ENCODE measurements at regions not wholly inside any gene's neighbourhood (a gene's known extent, or its start where the extent isn't known, plus 50 kb on each side); places are given as distances from the start of the nearest gene placed in this dataset.
"Not testable (repeated sequence)": the region's sequence is repeated elsewhere in the genome, so short reads cannot be mapped to it uniquely, and the experiment has no call there.

DNA sequence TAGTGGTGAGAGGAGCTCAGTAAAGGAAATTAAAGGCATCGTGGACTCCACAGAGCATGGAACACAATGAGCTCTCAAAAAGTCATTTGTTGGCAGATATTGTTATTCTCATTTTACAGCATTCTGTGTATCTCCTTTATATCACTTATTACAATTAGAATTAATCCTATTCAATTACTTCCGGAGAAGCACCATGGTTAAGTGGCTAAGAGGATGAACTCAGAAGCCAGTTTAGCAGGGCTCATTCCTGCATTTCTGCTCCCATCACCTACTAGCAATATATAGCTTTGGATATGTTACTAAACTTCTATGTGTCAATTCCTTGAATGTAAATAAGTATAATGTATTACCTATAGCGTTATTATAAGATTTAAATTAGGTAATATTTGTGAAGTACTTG is 683.3 kb downstream of the IRS1 start:
- DNase-seq: no peak

DNA sequence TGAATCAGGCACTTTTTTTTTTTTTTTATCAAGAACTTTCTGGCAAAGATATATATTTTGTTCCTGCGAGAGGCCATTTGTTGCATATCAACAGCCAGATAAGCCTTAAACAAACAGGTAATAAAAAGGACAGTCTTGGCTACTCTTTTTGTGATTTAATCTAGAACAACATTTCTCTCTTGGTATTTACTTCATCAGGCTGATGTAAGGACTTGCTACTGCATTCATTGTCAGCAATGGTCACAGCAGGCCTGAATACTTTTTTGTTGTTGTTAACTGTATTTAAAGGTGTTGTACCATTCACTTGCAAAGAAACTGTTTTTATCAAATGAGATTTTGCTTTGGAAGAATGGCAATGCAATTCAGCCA is 683.8 kb downstream of the IRS1 start:
- no peak for DNase-seq

DNA sequence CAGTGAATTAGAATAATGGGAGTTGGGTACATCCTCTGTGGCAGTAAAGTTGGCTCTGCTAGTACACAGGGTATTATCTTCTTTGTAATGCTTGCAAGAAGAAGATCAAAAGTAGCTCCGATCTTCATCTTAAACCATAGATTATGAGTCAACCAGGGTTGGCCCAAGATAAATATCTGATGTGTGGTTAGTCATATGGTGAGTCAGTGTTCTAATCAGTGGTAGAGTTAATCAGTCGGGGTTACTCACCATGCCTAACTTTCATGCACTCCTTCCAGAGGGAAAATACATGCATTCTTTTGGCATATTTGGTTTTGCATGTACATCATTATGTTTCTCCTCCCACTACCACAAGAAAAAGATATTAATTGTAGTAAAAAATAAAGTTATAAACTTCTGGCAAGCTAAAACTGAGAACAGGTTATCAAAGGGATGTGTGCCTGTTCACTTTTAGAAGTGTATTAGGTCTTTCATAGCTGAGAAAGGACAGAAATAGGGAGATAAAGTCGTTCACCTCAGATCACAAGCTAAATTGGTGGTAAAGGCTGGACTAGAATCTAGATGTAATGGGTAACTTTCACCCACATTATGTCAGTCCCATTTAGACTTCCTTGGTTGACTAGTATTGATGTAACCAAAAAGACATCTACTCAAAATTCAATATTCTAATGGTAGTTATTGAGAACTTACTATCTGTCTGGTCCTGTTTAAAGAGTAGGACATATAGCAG is 684.4 kb downstream of the IRS1 start:
- DNase-seq: no peak

DNA sequence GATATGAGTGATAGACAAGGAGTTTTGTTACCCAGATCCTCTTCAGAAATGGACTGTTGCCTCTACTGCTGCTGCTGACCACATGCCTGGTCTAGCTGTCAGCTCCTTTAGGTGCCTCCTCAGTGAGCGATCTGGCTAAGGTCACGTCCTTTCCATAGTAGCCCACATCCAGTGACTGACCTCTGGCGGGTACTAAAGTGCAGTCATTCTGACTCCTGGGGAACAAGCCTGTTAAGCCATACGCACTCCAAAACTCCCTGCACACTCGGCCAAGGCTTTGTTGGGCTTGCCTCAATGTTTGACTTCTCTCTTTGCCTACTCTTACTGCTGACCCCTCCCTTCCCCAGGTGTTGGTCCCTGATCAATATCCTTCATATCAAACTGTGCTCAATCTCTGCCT is 685.2 kb downstream of the IRS1 start:
- DNase-seq: no peak

DNA sequence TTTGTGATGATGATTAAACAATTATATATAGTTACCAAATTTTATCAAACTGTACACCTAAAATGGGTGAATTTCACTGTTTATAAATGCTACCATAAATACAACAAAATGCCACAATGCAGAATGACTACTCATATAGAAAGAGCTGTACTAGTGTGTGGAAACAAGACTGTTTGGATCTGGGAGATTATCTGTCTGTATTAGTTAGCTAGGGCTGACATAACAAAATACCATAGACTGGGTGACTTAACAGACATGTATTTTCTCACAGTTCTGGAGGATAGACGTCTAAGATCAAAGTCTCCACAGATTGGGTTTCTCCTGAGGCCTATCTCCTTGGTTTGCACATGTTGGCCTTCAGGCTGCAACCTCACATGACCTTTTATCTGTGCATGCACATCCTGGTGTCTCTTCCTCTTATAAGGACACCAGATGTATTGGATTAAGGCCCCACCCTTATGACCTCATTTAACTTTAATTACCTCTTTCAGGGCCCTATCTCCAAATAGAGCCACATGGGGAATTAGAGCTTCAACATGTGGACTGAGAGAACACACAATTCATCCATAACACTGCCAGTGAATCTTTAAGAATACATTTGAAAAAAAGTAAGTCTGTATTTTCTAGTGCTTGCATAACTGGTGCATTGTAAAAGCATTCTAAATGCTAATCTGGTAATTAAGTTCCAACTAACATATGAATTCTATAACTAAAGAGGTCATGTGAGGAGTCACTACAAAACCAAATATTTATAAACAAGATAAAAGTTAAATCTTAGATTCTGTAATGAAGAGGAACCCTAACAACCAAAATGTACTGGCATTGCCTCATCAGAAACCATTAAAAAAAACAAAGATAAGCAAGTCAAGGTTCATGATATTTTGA is 699.6 kb downstream of the NYAP2 start:
- DNase-seq: no peak

DNA sequence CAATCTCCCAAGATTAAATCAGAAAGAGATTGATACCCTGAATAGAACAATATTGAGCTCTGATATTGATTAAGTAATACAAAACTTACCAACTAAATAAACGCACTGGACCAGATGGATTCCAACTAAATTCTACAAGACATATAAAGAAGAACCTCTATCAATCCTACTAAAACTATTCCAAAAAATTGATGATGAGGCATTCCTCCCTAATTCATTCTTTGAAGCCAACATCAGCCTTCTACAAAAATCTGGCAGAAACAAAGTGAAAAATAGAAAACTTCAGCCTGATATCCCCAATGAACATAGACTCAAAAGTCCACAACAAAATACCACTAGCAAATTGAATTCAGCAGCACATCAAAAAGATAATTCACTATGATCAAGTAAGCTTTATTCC is 695.5 kb downstream of the NYAP2 start:
- DNase-seq: no peak

DNA sequence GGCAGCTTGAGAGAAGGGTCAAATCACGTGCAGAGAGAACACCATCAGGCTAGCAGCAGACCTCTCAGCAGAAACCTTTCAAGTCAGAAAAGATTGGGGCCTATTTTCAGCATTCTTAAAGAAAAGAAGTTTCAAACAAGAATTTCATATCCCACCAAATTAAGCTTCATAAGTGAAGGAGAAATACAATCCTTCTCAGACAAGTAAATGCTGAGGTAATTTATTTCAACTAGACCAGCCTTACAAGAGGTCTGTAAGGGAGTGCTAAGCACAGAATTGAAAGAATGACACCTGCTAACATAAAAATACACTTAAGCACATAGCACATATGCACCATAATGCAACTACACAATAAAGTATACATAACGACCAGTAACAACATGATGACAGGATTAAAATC is 693.9 kb downstream of the NYAP2 start:
- no peak for DNase-seq

DNA sequence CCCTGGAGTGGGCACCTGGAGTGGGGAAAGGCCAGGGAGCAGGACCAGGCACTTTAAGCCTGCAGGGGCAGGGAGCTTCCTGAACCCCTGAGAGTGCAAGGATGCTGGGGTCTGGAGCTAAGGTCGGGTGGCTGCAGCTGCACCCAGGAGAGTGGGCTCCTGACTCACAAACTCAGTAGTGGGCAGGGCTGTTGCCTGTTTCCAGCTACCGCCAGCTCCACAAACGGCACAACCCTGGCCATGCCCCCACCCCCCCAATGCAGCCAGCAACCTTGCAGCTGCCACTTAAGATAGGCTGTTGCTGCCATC is 688.8 kb downstream of the NYAP2 start:
- no peak for DNase-seq

DNA sequence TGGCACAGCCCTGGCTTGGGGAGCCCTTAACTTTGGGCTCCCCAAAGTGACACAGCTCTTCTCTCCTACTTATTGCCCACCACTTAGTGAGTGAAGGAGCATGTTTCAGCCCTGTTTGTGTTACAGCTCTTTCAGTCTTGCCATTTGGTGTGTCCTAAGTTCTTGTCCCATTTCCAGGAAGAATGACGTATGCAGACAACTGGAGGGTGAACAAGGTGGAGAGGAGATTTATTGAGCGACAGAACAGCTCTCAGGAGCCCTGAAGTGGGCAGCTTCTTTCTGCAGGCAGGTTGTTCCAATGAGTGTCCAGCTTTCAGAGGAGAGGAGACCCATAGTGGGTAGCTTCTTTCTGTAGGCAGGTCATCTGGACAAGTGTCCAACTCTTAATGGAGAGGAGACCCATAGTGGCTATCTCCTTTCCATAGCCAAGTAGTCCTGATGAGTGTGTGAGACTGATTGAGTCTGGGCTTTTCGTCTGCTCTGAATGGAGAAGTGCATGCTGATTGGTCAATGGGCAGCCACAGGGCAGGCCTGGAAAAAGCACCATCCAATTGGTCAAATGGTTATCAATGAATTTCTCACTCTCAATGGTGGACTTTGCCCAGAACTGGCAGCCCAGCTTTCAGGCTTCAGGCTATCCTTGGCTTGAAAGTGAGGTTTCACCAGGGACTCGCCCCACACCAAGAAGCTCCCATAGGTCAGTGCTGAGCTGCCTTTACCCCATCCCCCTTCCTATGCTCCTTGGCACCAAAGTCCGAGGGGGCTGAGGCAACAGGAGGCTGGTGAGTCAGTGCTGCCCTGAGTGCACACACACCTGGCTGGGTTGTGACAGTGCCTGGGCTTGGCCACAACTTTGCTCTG is 688.2 kb downstream of the NYAP2 start:
- DNase-seq: no peak

DNA sequence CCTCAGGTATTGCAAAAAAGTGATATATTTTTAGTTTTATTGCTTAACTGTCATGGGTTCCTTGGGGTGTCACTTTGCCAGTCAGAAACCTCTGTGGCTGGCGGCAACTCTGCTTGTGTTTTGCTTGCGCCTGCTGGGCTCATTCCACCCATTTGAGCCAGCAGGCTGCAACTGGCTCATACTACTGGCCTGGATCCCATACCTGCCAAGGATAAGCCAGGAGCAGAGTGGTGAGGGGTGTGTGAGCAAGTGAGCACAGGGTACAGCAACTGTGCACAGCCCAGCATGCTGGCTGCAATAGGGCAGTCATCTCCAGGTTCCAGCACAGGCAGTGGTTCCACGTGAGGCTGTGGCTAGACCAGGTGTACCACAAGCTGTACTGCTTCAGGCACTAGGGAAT is 687.5 kb downstream of the NYAP2 start:
- DNase-seq: no peak

DNA sequence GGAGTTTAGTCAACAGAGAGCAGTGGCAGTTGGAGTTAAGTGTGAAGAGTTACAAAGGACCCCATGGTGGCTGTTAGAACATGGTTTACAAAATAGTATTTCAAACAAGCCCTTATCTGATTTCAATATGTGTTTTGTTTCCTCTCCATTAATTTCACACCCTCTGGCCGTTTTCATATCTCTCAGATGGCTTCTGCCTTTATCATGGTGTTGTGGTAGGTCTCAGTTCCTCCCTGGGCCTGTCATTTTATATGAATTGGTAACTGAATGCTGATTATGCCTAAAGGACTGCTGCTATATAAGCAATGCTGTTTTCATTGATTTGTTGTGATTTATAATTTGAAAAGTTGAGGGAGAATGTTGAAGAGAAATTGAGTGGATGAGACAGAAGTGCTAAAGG is 686.7 kb downstream of the NYAP2 start:
- DNase-seq: no peak

DNA sequence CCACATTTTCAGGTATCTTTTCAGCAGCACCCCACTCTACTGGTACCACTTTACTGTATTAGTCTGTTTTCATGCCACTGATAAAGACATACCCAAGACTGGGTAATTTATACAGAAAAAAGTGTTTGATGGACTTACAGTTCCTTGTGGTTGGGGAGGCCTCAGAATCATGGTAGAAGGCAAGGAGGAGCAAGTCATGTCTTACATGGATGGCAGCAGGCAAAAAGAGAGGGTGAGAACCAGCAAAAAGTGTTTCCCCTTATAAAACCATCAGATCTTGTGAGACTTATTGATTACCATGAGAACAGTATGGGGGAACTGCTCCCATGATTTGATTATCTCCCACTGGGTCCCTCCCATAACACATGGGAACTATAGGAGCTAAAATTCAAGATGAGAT is 685.9 kb downstream of the NYAP2 start:
- not testable (repeated sequence) for DNase-seq

DNA sequence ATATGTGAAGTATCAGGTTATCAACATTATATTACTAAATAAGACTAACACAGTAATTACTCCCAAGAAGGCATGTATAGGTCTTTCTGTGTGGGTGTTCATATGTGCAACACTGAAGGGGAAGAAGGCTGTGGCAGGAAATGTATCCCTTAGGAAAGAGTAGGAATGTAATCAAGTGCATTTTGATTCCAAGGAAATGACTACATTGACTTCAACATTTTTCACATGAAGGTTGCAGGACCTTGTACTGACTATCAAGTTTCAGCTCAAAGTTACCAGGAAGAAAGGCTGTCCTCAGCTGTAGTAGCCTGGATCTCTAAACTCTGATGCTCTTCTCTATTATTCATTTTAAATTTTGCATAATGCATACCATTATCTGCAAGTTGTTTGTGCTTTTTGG is 680.8 kb downstream of the NYAP2 start:
- DNase-seq: no peak

DNA sequence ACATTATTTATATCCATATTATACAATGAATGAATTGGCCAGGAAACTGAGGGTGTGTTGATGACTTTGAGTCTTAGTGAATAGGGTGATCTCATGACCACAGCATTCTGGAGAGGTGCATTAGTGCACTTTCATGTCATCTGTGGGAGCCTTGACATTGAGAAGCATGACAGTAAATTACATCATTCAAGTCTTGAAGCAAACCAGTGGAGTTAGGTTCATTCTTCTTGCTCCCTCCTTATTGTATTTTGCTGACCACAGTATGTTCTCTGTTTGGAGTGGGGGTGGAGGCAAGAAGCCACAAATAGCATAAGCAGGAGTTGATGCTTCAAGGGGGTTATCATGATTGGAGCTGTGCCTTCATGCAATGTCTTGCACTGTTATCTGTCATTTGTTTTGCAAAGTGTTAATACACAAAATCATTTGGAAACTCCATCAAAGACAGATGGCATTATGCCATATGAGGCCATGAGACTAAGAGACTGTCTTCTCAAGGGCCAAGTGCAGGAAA is 680.2 kb downstream of the NYAP2 start:
- no peak for DNase-seq

DNA sequence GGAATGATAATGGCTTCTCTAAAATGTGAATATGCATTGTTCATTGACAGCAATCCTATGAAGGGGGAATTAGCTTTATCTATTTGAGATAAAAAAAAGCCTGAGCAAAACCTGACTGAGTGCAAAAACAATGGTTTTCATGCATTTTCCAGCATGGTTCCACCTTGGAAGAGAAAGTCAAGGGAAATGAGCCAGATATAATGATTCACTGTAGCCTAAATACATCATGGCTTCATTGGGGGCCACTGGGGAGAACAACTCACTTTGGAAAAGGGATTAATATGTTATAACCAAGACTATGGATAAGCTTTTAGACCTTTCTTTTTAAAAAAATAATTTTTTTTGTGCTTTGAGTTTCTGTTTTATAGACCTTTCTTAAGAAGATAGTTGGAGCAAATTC is 679.7 kb downstream of the NYAP2 start:
- DNase-seq: no peak

DNA sequence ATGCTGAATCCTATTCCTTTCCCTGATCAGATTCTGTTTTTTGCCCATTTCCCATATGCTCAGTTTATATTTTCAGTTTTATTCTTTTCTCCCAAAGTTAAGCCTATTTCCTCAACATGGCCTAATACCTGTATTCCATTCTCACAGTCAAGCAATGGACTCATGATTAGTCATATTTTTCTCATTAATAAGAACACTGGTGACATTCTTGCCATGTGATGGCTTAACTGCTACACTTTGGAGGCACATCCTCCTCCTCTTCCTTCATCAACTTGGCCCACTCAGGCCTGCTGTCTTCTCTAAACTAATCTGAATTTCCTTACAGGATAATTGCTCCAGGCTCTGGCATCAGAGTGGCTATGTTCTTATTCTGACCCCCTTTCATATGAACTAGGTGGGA is 679.2 kb downstream of the NYAP2 start:
- DNase-seq: no peak

DNA sequence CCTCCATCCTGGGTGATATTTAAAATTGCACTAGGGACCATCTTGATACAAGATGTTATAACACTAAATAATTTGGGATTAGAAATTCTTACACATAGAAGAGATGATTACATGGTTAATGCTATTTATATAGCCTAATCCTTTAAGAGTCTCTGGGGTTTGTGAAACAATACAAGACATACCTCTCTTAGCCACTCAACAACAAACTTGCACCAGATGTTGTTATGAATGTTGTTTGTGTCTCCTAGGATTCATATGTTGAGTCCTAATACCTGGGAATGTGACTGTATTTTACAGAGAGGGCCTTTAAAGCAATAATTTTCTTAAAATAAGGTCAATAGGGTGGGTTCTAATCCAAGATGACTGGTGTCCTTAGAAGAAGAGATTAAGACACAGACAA is 678.3 kb downstream of the NYAP2 start:
- no peak for DNase-seq

DNA sequence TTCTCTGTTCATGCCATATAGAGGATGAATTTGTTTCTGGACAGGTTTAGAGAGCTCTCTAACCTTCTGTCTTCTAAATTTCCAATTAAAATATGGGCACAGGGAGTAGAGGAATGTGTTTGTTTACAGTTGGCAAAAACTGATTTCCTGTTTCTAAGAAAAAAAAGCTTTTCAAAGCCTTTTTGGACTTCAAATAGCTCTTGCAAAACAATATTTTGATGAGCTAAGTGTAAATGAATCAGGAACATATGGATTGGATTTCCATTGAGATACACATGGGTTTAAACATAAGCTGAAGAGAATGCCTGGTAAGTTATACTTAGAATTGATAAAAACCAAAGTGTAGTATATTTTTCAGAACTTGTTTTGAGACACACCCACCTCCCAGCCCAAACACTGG is 677.5 kb downstream of the NYAP2 start:
- DNase-seq: no peak

DNA sequence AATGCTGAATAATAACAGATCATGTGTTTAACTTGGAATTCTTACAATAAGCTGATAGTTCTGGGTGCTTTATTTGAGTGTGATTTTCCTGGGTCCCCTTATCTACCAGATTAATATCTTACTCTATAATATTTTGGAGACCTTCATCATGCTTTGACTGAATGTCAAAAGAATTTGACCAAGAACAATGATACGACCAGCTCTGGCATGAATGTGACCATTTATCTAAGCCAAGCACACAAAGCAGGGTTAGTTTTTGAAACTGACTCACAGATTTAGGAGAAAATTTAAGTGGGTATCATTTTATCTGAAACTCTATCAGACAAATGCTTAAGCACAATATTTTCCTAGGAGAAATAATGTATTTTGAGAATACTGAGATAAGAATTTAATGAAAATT is 677.0 kb downstream of the NYAP2 start:
- DNase-seq: no peak

DNA sequence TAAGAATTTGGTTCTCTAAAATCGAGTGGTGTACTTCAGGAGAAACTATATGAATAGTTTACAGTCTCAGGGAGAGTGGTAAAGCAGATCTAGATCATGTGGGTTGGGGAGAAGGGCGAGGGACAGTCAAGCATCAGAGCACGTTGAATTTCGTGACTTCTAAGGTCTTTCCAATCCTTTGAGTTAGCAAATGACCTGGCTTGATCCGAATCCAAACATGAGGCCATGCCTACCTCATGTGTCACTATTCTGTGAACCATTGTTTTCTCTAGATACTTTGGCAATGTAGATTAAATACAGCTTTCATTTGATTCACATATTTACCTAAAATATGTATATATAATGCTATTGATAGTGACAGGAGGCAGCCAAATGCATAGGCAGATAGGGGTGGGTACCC is 674.9 kb downstream of the NYAP2 start:
- no peak for DNase-seq

DNA sequence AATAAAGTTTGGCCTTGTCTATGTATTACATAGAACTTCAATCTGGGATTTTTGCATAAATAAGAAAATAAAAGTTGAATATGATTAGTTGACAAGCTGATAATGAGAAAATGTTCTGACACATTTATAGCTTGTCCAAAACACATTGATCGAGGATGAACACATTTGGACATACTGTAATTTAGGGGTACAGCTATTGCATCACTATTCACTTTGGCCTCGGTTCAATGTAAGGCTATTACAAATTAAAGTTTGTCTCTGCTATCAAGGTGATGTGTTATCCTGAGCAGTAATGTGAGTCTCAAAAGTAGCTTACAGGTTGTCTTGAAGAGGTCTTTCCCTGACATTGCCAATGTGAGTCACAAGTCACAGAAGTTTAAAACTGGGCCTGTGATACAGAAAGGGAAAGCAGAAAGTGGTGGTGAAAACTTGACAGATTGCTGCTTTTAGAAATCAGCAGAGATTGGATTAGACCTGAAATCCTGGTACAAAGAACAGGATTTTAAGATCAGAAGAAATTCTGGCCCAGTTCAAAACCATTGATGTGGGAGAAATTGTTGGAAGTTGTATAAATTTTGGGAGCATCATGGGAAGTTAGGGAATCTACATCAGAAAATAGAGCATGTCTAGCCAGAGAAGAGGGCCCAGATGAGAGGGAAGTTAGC is 674.1 kb downstream of the NYAP2 start:
- DNase-seq: no peak

DNA sequence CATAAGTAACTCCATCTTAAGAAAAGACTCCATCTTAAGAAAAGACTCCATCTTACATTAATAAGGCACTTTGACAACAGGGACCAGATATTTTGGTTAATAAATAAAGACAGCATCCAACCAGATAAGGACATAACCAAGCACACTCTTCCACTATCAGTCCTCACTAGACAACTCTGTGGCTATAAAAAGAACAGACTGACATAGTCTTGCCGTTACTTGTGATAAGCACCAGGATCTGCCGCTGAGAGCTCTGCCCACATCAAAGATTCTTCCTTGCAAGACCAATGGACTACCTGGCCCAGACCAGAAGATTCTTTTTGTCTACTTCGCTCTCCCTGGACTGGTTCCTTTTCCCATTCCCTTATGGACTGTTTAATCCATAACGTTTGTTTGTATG is 667.4 kb downstream of the NYAP2 start:
- DNase-seq: no peak

DNA sequence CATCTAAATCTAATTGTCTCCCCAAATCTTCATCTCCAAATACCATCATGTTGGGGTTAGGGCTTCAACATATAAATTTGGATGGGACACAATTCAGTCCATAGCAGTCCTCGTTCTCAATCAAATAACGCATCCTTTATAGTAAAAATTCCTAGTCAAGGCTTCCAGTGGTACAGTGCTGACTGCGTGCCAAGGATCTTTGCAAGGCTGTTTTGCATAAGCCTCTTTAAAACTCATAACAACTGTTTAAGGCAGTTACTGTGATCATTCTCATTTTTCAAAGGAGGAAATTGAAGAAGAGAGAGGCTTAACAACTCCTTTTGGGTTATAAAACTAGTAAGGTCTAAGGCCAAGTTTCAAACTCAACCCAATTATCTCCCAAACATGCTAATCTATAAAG is 666.9 kb downstream of the NYAP2 start:
- no peak for DNase-seq

Data from NCI-H2107 (cell line).